HG03558 (cell line): ENCODE measurements at regions not wholly inside any gene's neighbourhood (a gene's known extent, or its start where the extent isn't known, plus 50 kb on each side); places are given as distances from the start of the nearest gene placed in this dataset.

ENCODE experiments used
- ATAC-seq: cut with Tn5 transposase; IDR thresholded peaks from one replicate; pipeline ENCODE4 v1.9.1; 2021; ENCODE audit warnings: moderate number of reproducible peaks; ENCODE audit not compliant: unreplicated experiment; ENCODE audit errors: extremely low read depth

DNA sequence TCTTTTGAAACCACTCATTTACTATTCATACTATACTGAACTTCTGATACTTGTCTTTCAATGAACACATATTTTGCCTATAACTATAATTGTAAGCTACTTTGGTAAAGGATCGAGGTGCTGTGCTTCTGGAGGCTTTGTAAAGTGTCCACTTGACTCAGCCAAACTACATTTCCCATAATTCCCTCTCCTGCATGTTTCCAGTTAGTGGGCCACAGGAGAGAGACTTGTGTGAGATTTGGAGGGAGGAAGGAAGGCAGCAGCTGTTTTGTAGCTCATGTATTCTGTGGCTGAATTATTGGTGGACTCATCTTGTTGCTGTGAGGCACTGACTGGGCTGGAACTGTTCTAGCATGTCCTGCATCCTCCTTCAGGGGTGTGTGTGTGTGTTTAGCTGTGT is 328.8 kb downstream of the ARL6IP6 start:
- ATAC-seq = no peak

DNA sequence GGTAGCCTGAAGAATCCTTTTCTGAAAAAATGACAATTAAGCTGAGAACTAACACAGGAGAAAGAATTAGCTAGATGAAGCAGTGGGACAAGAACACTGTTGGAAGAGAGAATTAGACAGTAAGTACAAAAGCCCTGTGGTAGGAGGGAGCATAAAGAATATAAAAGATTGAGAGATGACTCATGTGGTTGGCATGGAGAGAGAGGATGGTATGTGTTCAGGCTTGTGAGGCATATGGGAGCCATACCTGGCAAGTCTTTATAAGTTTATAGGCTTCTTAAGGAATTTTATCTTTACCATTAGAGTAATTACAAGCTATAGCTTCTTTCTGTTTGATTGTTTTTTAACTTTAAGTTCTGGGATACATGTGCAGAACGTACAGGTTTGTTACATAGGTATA is 325.0 kb downstream of the ARL6IP6 start:
- ATAC-seq = no peak

DNA sequence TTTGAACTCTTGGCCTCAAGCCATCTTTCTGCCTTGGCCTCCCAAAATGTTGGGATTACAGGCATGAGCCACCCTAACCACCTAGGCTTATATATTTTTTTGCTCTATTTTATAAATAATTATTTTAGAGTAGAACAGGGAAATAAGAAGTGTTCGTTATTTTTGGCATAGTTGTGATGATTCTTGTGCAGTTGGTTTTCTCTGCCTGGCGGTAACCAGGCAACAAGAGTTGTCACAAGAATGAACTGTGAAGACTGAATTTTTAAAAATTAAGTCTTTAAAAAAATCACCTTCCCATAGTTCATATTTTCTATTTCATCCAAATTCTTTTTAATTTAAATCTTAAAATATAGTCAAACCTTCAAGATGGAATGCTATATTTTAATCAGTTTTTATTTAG is 310.2 kb downstream of the ARL6IP6 start:
- ATAC-seq = no peak

DNA sequence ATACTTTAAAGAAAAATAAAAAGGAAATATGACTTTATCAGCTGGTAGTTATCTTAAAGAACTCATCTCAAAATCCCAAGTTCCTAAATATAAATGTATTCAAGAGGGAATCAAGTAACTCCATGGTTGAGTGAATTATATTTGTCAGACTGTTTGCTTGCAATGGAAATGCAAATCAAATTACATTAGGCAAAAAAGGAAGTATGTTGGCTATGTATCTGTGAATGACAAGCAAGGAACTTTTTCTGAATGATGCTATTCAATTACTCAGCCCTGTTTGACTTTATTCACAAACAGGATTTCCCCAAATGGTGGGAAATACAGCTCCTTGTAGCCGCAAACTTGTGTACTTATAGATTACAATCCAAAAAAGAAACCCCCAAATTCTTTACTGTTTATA is 309.1 kb downstream of the ARL6IP6 start:
- no peak for ATAC-seq

DNA sequence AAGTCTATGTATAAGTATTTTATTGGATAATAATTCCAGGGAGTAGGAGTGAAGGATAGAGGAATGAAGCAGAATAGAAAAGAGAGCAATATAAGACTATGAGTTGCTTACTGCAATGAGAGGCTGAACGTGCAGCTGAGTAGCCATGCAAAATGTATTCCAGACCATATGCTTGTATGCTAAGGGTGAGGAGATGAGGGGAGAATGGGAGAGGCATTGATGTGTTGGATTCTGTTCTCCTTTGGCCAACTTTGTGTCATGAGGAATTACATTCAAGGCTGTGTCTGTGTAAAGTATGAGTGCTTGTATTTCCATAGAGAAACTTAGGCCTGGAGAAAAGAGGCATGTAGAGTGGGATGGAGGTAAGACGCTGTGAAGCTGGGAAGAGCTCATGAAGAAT is 301.8 kb downstream of the ARL6IP6 start:
- no peak for ATAC-seq

DNA sequence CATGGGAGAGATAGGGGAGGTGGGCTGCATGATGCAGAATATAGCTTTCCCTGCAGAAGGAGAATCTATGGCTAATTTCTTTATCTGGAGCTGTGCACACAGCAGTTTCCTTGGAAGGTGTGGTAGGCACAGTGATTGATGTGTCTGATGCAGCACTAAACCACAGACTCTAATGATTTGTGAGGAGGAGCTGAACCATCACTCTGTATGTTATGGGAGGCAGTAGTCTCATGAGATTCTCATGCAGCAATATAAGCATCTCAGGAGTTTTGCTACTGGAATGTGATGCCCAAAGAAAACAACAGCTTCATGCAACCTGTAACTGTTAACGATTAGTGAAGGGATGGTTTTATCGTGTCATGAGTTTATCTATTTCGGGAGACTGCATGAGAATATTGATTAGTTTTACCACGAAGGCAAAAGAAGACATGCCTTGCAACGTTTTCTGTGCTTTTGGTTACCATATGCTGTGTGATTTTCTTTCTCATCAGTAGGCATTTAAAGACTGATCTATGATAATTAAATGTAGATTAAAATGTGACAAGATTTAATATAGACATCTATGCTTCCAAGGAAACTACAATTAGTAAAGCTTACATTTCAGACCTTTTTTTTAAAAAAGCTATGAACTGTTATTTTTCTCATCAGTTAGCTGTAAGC is 286.8 kb downstream of the ARL6IP6 start:
- no peak for ATAC-seq

DNA sequence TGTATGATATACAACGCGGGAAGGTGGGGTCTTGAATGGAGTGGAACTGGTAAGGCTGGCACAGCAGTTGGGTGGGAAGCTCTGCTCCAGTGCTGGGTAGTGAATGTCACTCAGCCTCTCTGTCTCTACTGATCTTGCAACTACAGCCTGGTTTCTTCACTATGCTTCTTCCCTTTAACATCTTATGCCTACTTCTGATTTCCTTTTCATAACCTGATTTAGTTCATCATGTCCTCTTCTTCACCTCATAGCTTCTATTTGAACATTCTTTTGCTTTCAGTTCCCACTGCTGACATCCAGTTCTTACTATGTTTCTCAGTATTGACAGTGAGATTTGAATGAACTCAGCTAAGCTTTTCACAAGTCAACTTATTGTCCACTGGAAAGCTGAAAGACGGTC is 286.2 kb downstream of the ARL6IP6 start:
- no peak for ATAC-seq

DNA sequence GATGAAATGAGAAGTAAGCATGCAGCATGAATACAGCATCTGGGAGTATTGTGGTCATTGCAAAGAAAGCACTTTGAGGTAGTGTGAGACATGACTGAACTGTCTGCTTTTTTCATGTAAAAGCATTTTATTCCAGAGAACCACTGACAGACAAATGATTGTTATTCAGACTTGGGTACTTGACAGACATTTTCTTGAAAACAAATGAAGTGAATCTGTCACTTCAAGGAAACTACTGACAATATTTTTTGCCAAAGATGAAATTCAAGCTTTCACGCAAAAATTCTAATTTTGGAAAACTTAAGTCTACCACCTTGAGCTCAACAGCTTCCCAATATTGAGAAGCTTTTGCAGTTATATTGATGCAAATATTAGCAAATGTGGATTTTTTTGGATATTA is 255.7 kb downstream of the ARL6IP6 start:
- ATAC-seq = no peak

DNA sequence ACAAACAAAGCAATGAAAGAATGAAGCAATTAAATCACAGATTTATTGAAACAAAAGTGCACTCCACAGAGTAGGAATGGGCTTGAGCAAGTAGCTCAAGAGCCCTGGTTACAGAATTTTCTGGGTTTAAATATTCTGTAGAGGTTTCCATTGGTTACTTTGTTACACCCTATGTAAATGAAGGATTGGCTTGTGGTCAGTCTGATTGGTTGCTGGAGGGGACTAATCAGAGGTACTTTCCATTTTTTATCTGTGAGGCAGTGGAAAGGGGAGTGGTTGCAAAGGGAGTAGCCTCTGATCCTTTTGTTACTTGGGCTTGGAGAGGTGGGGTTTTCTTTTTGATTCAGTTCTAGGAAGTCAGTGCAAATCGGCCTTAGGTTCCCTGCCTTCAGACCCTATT is 253.3 kb downstream of the ARL6IP6 start:
- ATAC-seq = no peak

DNA sequence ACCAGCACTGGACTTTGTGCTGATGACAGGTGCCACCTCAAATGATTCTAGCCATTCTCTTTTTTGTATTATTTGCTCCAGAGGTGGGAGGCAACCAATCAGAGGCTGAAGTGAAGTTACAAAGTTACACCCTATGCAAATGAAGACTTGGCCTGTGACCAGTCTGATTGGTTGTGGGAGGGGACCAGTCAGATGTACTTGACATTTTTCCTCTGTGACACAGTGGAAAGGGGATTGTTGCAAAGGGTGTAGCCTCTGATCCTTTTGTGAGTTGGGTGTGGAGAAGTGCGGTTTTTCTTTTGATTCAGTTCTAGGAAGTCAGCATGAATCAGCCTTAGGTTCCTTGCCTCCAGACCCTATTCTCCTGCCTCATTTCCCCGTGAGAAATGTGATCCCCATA is 244.0 kb downstream of the ARL6IP6 start:
- ATAC-seq = no peak

DNA sequence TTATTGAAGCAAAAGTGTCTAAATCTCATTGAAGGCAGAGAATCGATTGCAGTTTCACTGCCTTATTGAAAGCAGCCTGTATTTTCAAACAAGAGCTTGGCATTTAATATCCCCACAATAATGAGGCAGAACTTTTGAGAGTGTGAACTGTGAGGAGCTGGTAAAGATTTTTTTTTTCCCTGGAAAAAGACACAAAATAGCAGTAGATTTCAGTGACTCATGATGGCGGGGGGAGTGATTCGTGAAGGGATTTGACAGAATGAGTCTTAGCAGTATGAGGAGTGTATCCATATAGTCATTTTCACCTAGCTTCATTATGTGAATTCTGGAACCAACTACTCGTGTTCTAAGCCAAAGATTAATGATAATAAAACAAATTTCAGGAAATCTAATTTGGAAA is 242.9 kb downstream of the ARL6IP6 start:
- no peak for ATAC-seq

DNA sequence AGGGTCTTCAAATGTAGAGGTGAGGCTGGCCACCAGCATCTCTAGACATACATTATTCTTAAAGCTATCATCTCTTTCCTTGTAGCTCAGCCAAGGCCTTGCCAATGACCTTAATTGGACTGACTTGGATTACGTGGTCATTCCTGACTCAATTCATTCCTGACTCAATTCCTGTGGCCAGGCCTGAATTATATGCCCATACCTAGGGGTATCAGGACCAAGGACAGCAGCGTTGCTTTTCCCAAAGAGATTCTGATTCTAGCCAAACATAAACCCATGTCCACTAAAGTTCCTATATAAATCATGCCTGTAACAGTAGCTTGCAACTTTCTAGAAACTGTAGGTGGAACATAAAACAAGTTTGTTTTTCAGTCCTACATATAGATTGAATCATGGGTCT is 231.7 kb downstream of the ARL6IP6 start:
- no peak for ATAC-seq

DNA sequence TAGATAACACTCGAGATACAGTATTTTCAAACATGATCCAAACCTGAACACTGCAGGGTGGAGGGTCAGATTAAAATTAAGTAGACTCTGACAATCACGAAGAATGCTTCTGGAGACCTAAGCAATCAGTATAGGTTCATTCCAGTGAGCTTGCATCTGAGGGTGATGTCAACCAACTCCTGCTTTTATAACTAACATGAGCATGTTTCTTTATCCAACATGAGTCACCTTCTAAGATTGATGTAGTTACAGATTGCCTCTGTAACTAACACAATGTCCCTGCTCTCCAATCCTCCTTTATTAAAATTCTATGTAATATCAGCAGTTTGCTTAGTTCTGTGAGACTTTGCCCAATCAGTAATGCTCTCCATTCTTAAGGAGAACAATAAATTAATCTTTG is 225.7 kb downstream of the ARL6IP6 start:
- ATAC-seq = no peak

DNA sequence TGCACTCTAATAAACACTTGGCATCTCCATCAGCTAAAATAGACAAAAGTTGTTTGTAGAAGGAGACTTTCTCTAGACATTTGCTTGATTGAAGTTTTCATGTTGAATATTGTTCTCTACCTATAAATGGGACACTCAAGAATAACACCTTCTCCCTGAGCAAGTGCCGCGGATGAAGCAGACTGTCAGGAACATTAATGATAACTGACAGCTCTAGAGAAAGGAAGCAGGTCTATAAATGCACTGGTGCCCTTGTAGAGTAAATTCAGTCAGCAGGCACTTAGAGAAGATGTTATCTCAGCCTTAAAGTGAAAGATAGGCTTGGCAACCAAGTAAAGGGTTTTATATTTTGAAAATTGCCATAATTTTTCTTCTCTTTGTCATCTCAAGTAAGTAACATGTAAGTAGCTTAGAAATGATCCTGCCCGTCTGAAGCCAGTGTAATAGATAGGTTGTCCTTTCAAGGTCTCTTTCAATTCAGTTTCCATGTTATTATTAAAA is 224.6 kb downstream of the ARL6IP6 start:
- ATAC-seq = no peak

DNA sequence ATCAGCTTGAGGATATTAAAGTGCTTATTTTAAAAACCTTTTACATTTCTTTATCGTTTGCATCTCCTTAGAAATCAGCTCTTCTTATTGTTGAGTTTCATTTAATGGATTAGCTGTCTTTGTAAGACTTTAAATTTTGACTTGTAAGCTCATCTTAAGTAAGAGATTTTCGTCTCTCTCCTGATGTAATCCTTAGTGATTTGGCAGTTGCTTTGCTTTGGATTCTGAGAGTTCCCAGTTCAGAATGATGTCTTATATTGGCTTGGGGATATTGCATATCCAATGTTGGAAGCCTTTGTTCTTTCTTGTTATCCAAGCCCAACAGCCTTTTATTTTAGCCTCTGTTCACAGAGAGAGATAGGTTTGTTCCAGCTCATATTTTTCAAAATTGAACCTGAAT is 212.1 kb downstream of the ARL6IP6 start:
- ATAC-seq = no peak

DNA sequence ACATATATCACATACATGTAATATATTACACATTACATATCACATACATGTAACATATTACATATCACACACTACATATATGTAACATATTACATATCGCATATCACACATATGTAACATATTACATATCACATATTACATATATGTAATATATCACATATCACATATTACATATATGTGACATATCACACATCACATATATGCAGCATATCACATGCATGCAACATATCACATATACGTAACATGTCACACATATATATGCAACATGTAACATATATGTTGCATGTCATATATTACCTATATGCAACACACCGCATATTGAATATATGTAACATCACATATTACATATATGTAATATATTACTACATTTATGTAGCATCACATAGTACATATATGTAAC is 211.2 kb downstream of the ARL6IP6 start:
- ATAC-seq = no peak

DNA sequence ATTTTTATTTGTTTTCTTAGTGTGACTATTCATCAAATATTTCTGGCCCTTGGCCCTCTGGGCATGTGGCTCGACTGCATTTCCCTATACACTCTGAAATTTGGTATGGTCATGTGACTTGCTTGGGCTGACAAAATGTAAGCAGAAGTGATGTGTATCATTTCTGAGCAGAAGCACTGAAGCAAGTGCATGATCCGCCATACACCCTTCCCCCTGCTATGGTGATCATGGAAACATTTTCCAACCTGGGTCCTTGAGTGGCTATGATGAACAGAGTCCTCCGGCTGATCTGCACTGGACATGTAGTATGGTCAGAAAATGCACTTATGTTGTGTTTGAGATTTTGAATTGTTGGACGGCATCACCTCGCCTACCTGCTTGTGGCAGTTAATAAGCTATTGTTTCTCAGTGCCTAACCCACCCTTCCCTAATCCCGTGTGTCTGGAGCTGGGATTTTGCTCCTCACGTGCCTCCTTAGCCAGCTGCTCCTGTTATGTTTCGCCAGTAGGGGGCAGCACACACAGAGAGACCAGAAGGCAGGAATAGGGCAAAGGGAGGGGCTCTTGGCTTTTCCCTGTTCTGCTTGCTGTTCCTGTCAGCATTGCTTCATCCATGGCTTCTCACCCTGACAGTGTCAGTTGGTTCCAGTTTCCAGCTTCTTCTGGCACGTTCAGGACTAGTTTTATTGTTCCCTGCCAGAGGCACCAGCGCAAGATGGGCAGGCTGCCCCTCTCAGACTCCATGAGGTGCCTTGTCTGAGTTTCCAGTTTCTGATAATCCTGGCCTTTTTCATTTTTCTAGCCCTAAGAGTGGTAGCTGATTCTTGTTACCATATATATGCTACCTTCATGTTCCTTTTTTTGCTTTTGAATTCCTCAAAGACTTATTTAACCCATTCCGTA is 207.4 kb downstream of the ARL6IP6 start:
- ATAC-seq = peak; percentile 53

DNA sequence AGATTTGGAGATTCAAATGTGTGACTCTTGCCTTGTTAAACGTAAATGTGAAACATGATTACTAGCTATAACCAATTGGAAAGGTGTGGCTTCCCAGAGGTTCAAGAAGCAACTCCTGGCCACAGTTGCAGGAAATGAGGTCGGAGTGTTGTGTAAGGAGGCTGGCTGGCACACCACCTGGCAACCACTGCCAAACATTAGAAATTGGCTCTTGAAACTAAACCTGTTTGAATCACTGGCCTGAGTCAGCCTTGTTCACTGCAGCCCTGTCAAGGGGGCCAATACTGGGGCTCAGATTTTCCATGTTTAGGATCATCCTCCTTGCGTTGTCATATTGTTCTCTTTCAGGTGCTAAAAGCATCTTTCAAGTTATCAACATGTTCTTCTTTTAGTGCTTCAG is 206.3 kb downstream of the ARL6IP6 start:
- ATAC-seq = no peak

DNA sequence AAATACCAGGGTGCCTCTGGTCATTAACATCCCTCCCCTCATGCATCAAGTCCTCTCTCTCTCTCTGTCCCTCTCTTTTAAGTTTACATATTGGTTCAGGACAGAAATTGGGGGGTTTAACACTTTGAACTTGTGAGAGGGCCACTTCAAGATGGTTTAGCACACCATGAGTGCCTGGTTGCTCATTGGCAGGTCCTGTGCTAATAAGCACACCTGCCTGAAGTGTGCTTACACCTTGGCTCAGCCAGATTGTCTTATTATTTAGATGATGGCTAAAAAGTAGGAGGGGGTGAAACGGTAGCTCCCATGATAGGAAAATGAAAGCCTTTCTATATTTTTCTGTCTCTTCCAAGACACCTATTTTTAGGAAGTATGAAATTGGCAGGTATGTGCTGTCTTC is 205.8 kb downstream of the ARL6IP6 start:
- no peak for ATAC-seq

DNA sequence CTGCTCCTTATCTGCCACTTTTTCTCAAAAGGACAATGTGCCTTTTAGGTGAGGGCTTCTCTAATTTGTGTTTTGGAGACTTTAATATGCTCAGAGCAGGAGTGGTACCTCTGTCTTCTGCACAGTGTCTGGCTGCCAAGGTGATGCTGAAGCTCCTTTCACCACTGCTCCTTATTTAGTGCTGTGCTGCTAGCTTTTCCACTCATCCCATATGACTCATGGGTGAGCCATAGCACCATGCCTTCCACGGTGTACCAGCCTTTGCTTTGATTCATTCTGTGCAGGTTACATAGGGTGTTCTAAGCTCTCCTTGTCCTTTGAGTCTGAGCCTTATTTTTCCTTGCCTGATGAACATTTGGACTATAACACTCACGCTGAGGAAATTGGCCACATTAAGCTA is 202.4 kb downstream of the ARL6IP6 start:
- ATAC-seq = no peak

DNA sequence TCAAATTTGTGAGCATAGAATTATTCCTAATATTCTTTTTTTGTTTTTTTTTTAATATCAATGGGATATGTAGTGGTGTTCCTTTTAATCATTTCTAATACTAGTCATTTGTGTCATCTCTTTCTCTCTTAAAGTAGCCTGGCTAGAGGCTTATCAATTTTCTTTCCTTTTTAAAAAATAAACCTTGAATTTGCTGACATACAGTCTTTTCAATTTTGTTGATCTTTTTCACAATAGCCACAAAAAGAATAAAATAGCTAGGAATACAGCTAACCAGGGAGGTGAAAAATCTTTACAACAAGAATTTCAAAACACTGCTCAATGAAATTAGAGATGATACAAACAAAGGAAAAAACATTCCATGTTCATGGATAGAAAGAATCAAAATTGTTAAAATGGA is 192.6 kb downstream of the ARL6IP6 start:
- ATAC-seq = no peak

DNA sequence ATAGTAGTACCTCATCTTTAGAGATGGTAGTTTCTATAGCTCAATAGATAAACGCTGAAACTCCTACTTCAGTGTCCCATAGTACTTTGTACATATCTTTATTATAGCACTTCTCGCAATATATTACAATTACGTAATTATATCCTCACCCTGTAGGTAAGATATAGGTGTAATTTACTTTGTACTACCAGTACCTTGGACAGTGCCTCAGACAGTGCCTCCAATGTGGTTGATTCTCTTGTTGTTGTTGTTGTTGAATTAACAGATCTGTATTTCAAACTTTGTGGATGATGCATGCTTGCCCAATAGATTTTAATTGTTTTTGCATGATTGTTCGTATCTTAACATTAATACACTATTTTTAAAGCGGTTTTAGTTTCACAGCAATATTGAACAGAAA is 188.6 kb downstream of the ARL6IP6 start:
- ATAC-seq = no peak
